ENCODE measurements at regions not wholly inside any gene's neighbourhood (a gene's known extent, or its start where the extent isn't known, plus 50 kb on each side); places are given as distances from the start of the nearest gene placed in this dataset.

GRCh38 chr6:113073611-113074191 is 726.6 kb downstream of the RFPL4B start:
- TF ChIP-seq CTCF (IDR thresholded peaks at IDR 0.05 in 2 of 3, conservative IDR thresholded peaks at IDR 0.05 in 1 of 3; ENCODE audit: borderline replicate concordance in 1 of 3, insufficient read depth in 1 of 3, low read depth in 2 of 3, low read length in 2 of 3) (no peak), MAX (IDR thresholded peaks at IDR 0.05) (no peak), POLR2AphosphoS5 (IDR thresholded peaks at IDR 0.05; ENCODE audit: low read depth, low read length) (no peak), POLR2A (IDR thresholded peaks at IDR 0.05; ENCODE audit: borderline replicate concordance, extremely low read depth, insufficient read depth, insufficient read length) (no peak), EZH2 (IDR thresholded peaks at IDR 0.05) (no peak), EZH2phosphoT487 (IDR thresholded peaks at IDR 0.05; ENCODE audit: borderline replicate concordance) (no peak), YY1 (IDR thresholded peaks at IDR 0.05; ENCODE audit: extremely low read depth, insufficient replicate concordance, low read depth, low read length) (no peak), CBX3 (IDR thresholded peaks at IDR 0.05; ENCODE audit: low read depth) (no peak), TCF7L2 (IDR thresholded peaks at IDR 0.05; ENCODE audit: borderline replicate concordance, extremely low read depth, insufficient read depth, insufficient read length) (no peak)
